GM12878 (cell line): ENCODE measurements at regions not wholly inside any gene's neighbourhood (a gene's known extent, or its start where the extent isn't known, plus 50 kb on each side); places are given as distances from the start of the nearest gene placed in this dataset.

ENCODE experiments used
- ATAC-seq: fragments of 200-7000 bp; cut with Tn5 transposase; 3 replicates; pipeline ENCODE4 v1.9.1; 2020; ENCODE audit warnings: mild to moderate bottlenecking, moderate library complexity
- BruUV-seq: library from RNA; stranded (reverse); fragments of 400-500 nt; replicated peaks from 2 replicates; lab custom pipeline; 2021; lab: Mats Ljungman, UMichigan
- CTCF ChIA-PET: fragments of 300-600 bp; sonication (Branson Sonifier 250); formaldehyde crosslinking; extraction: SDS; loops from one replicate; lab custom pipeline; 2021; ENCODE audit warnings: inconsistent platforms; lab: Yijun Ruan, JAX
- POLR2A ChIA-PET: fragments of 350-600 bp; formaldehyde crosslinking; extraction: SDS; loops from one replicate; lab custom pipeline; 2021; ENCODE audit warnings: inconsistent platforms; lab: Charles Lee
- RAD21 ChIA-PET: fragments of 300-600 bp; sonication (Branson Sonifier 250); formaldehyde crosslinking; loops from one replicate; lab custom pipeline; 2023; ENCODE audit warnings: antibody characterized with exemption; ENCODE audit not compliant: unreplicated experiment; lab: Charles Lee
- SMC1A ChIA-PET: fragments of 300-600 bp; sonication (Branson Sonifier 250); formaldehyde crosslinking; loops from one replicate; lab custom pipeline; 2023; ENCODE audit not compliant: unreplicated experiment, uncharacterized antibody; lab: Charles Lee
- DNase-seq: peaks from one replicate; pipeline ENCODE4 v3.0.0-alpha.2; 2011; ENCODE audit warnings: low read depth, low spot score
- FAIRE-seq: peaks from 3 replicates; lab custom pipeline; 2011; peaks lifted over from hg19 to GRCh38; lab: Jason Lieb, UNC
- H2AFZ ChIP-seq: 2 replicates; pipeline ENCODE4 v1.6.0; 2011; ENCODE audit warnings: low read depth, low read length, control low read depth; ENCODE audit not compliant: control insufficient read depth
- H3K27ac ChIP-seq: 2 replicates; pipeline ENCODE4 v1.5.1; 2011; ENCODE audit warnings: control low read depth; ENCODE audit not compliant: control insufficient read depth, insufficient read depth
- H3K27me3 ChIP-seq, 2 experiments: replicated peaks in 1 of 2; 2 replicates each; pipeline versions ENCODE4 v1.6.0 to v1.6.1; 2011; ENCODE audit warnings: low read length in 1 of 2; ENCODE audit not compliant: control insufficient read depth in 2 of 2, insufficient read depth in 2 of 2
- H3K36me3 ChIP-seq, 2 experiments: 2 replicates each; pipeline ENCODE4 v1.5.1; 2011; ENCODE audit warnings: low read length in 1 of 2; ENCODE audit not compliant: control insufficient read depth in 2 of 2, insufficient read depth in 2 of 2
- H3K4me1 ChIP-seq: 2 replicates; pipeline ENCODE4 v1.6.1; 2011; ENCODE audit warnings: mild to moderate bottlenecking, low read length, moderate library complexity, mixed read lengths; ENCODE audit not compliant: control insufficient read depth, insufficient read depth
- H3K4me2 ChIP-seq: 2 replicates; pipeline ENCODE4 v1.6.0; 2011; ENCODE audit warnings: control low read depth; ENCODE audit not compliant: control insufficient read depth, insufficient read depth
- H3K4me3 ChIP-seq: fragments of 200-600 bp; sonication (generic); 2 replicates; pipeline ENCODE4 v1.5.1; 2016
- H3K79me2 ChIP-seq: 2 replicates; pipeline ENCODE4 v1.6.0; 2011; ENCODE audit warnings: low read length; ENCODE audit not compliant: control insufficient read depth, insufficient read depth
- H3K9ac ChIP-seq: 2 replicates; pipeline ENCODE4 v1.8.0; 2011; ENCODE audit warnings: low read length, control low read depth, mixed read lengths; ENCODE audit not compliant: control insufficient read depth, insufficient read depth
- H3K9me3 ChIP-seq: replicated peaks from 3 replicates; pipeline ENCODE4 v1.5.1; 2011; ENCODE audit warnings: mild to moderate bottlenecking, low read length; ENCODE audit not compliant: control insufficient read depth, insufficient read depth
- H4K20me1 ChIP-seq: 2 replicates; pipeline ENCODE4 v1.6.0; 2011; ENCODE audit not compliant: control insufficient read depth, insufficient read depth
- ATF7 ChIP-seq: fragments of 450-650 bp; IDR thresholded peaks from 2 replicates; pipeline ENCODE4 v1.6.1; 2016; ENCODE audit warnings: low read depth, mild to moderate bottlenecking
- CBFB ChIP-seq: IDR thresholded peaks from 2 replicates; pipeline ENCODE4 v1.6.1; 2016; ENCODE audit warnings: antibody characterized with exemption, low read depth
- ESRRA ChIP-seq: IDR thresholded peaks from 2 replicates; pipeline ENCODE4 v1.6.1; 2012; ENCODE audit warnings: mild to moderate bottlenecking, low read length, improper control_type of control experiment
- SRF ChIP-seq, 2 experiments: IDR thresholded peaks; 2 replicates each; pipeline ENCODE4 v1.6.1; 2011; ENCODE audit warnings: low read depth in 2 of 2, low read length in 2 of 2, mild to moderate bottlenecking in 1 of 2, moderate library complexity in 1 of 2
- YY1 ChIP-seq: IDR thresholded peaks from 2 replicates; pipeline ENCODE4 v1.6.1; 2011; ENCODE audit warnings: low read depth, mild to moderate bottlenecking, low read length
- ZBED1 ChIP-seq: IDR thresholded peaks from 2 replicates; pipeline ENCODE4 v1.6.1; 2016; ENCODE audit warnings: borderline replicate concordance
- WGBS: methylation state at CpG from one replicate; pipeline ENCODE4 v1.1.6; 2016; ENCODE audit warnings: low lambda C conversion rate; ENCODE audit not compliant: insufficient replicate concordance, insufficient coverage; ENCODE audit errors: missing lambda C conversion rate; 5-methylcytosine and 5-hydroxymethylcytosine counted together
- in situ Hi-C: fragments of 300-500 bp; cut with MboI; formaldehyde crosslinking; loops from 9 replicates; pipeline ENCODE4 v1.14.3; 2018; ENCODE audit warnings: mixed read lengths
- intact Hi-C: fragments of 100-400 bp; cut with micrococcal nuclease; formaldehyde crosslinking; loops from one replicate; pipeline ENCODE4 v1.14.2; 2022; ENCODE audit not compliant: unreplicated experiment
- TF ChIP-seq, protein P1 (sequence below): fragments of 450-650 bp; IDR thresholded peaks from 2 replicates; pipeline ENCODE4 v1.6.1; 2017; ENCODE audit warnings: low read depth, mild to moderate bottlenecking, moderate library complexity
- TF ChIP-seq, protein P2 (sequence below): IDR thresholded peaks from 2 replicates; pipeline ENCODE4 v1.6.1; 2012; ENCODE audit warnings: improper control_type of control experiment, low read depth, low read length; ENCODE audit not compliant: insufficient replicate concordance
- TF ChIP-seq, protein P3 (sequence below): fragments of 450-650 bp; formaldehyde crosslinking; IDR thresholded peaks from 2 replicates; pipeline ENCODE4 v1.4.0; 2020; ENCODE audit warnings: mild to moderate bottlenecking, moderate library complexity

- TF ChIP-seq, protein P1, sequence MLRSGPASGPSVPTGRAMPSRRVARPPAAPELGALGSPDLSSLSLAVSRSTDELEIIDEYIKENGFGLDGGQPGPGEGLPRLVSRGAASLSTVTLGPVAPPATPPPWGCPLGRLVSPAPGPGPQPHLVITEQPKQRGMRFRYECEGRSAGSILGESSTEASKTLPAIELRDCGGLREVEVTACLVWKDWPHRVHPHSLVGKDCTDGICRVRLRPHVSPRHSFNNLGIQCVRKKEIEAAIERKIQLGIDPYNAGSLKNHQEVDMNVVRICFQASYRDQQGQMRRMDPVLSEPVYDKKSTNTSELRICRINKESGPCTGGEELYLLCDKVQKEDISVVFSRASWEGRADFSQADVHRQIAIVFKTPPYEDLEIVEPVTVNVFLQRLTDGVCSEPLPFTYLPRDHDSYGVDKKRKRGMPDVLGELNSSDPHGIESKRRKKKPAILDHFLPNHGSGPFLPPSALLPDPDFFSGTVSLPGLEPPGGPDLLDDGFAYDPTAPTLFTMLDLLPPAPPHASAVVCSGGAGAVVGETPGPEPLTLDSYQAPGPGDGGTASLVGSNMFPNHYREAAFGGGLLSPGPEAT = no peak
- TF ChIP-seq, all 136 proteins: peak for 2
Measured at GRCh38 chr14:25431211-25432076, 381.5 kb upstream of the STXBP6 start (continued).

DNA sequence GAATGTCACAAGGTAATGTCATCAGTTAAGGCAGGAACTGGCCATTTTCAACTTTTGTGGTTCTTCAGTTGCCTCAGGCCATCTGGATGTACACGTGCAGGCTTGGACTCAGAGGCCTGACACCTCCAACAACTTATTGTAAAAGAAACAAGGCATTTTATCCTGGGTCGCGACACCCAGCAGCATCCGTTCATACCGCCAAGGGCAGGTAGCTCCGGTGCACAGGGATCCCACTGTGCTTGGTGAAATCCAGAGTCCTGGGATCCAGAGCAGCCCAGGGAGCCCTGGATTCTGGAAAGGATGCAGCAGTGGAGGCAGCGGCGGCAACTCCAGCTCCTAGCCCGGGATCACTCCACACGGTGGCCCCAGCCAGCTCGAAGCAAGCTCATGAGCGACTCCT is 380.9 kb upstream of the STXBP6 start:
- POLR2A ChIA-PET = no interaction called here
- Histone ChIP-seq H3K27me3 (no peaks in the 10 kb centered on the region), H3K4me3 (no peak overlapping the region), H3K4me1 (no peaks in the 10 kb centered on the region), H3K36me3 (no peaks in the 10 kb centered on the region), H3K4me2 (no peak overlapping the region), H3K79me2 (no peaks in the 10 kb centered on the region), H3K9me3 (no peaks in the 10 kb centered on the region), H2AFZ (no peak overlapping the region), H3K27ac (no peak overlapping the region), H3K9ac (no peak overlapping the region), H4K20me1 (no peaks in the 10 kb centered on the region)
- in situ Hi-C loops = no loop called here
- ATAC-seq = no peak
- SMC1A ChIA-PET = interaction anchor here (0.8 to 4.0 kb wide), 3 partner anchors 104 to 109 kb away, joined by 4 to 28 read pairs (median 5); no protein-coding TSS in a partner anchor
- RAD21 ChIA-PET = interaction anchor here (1.4 to 2.8 kb wide), 2 partner anchors 14 to 107 kb away, joined by 5 to 26 read pairs; no protein-coding TSS in a partner anchor
- no peak for FAIRE-seq
- 25% methylated on average over 12 of the region's 12 CpGs for WGBS
- no TSS peak for BruUV-seq
- DNase-seq = no peak
- intact Hi-C loops = loop anchor here (1.0 kb wide), 1 partner anchor 107 kb away; no protein-coding TSS in a partner anchor
- CTCF ChIA-PET = interaction anchor here (0.7 to 7.9 kb wide), 6 partner anchors 9 to 189 kb away, joined by 3 to 100 read pairs (median 6); no protein-coding TSS in a partner anchor
- TF ChIP-seq YY1 = no peak
- TF ChIP-seq ATF7 = no peak
- TF ChIP-seq CBFB = no peak
- TF ChIP-seq ESRRA = no peak
- TF ChIP-seq ZBED1 = no peak
- no peak for TF ChIP-seq SRF (IDR thresholded peaks at IDR 0.05; ENCODE audit: low read depth in 2 of 2, low read length in 2 of 2)
- TF ChIP-seq, protein P2, sequence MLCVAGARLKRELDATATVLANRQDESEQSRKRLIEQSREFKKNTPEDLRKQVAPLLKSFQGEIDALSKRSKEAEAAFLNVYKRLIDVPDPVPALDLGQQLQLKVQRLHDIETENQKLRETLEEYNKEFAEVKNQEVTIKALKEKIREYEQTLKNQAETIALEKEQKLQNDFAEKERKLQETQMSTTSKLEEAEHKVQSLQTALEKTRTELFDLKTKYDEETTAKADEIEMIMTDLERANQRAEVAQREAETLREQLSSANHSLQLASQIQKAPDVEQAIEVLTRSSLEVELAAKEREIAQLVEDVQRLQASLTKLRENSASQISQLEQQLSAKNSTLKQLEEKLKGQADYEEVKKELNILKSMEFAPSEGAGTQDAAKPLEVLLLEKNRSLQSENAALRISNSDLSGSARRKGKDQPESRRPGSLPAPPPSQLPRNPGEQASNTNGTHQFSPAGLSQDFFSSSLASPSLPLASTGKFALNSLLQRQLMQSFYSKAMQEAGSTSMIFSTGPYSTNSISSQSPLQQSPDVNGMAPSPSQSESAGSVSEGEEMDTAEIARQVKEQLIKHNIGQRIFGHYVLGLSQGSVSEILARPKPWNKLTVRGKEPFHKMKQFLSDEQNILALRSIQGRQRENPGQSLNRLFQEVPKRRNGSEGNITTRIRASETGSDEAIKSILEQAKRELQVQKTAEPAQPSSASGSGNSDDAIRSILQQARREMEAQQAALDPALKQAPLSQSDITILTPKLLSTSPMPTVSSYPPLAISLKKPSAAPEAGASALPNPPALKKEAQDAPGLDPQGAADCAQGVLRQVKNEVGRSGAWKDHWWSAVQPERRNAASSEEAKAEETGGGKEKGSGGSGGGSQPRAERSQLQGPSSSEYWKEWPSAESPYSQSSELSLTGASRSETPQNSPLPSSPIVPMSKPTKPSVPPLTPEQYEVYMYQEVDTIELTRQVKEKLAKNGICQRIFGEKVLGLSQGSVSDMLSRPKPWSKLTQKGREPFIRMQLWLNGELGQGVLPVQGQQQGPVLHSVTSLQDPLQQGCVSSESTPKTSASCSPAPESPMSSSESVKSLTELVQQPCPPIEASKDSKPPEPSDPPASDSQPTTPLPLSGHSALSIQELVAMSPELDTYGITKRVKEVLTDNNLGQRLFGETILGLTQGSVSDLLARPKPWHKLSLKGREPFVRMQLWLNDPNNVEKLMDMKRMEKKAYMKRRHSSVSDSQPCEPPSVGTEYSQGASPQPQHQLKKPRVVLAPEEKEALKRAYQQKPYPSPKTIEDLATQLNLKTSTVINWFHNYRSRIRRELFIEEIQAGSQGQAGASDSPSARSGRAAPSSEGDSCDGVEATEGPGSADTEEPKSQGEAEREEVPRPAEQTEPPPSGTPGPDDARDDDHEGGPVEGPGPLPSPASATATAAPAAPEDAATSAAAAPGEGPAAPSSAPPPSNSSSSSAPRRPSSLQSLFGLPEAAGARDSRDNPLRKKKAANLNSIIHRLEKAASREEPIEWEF = no peak
- TF ChIP-seq, protein P3, sequence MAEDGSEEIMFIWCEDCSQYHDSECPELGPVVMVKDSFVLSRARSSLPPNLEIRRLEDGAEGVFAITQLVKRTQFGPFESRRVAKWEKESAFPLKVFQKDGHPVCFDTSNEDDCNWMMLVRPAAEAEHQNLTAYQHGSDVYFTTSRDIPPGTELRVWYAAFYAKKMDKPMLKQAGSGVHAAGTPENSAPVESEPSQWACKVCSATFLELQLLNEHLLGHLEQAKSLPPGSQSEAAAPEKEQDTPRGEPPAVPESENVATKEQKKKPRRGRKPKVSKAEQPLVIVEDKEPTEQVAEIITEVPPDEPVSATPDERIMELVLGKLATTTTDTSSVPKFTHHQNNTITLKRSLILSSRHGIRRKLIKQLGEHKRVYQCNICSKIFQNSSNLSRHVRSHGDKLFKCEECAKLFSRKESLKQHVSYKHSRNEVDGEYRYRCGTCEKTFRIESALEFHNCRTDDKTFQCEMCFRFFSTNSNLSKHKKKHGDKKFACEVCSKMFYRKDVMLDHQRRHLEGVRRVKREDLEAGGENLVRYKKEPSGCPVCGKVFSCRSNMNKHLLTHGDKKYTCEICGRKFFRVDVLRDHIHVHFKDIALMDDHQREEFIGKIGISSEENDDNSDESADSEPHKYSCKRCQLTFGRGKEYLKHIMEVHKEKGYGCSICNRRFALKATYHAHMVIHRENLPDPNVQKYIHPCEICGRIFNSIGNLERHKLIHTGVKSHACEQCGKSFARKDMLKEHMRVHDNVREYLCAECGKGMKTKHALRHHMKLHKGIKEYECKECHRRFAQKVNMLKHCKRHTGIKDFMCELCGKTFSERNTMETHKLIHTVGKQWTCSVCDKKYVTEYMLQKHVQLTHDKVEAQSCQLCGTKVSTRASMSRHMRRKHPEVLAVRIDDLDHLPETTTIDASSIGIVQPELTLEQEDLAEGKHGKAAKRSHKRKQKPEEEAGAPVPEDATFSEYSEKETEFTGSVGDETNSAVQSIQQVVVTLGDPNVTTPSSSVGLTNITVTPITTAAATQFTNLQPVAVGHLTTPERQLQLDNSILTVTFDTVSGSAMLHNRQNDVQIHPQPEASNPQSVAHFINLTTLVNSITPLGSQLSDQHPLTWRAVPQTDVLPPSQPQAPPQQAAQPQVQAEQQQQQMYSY = no peak
